ENCODE measurements at regions not wholly inside any gene's neighbourhood (a gene's known extent, or its start where the extent isn't known, plus 50 kb on each side); places are given as distances from the start of the nearest gene placed in this dataset.

DNA sequence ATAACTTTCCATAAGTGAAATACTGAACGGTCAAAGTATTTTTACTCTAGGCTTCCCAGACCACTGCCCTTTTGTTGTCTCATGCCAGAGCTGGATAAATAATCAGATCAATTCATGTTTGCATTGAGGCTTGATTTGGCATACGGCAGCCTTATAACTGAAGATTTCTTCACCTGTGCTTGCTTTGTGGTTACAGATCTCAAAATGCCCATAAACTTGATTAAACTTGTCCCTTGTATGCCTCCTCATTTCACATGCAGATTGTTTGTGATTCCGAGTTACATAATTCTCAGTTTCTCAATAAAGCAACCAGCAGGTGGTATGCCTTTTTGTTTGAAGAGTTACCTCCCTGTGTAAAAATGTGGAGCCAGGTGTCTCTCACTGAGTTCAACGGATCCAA is 211.4 kb upstream of the LRIG1 start:
- Histone ChIP-seq H3K4me1 (ENCODE audit: control insufficient read depth in 2 of 2, insufficient read depth in 2 of 2, low read length in 2 of 2) (no peaks in the 10 kb centered on the region), H3K9me3 (ENCODE audit: control extremely low read depth in 1 of 3, control insufficient read depth in 2 of 3, insufficient read depth in 1 of 3, low read length in 2 of 3) (peaks cover 0 to 1% (median 0%) of the 10 kb centered on the region in 3 donors), H3K4me2 (replicated peaks; ENCODE audit: low read depth, low read length, poor library complexity, severe bottlenecking) (no peak overlapping the region), H3K27ac (ENCODE audit: low read length in 2 of 2) (no peak overlapping the region), H3K9ac (ENCODE audit: low read length) (no peak overlapping the region), H3K27me3 (replicated peaks in 1 of 4; ENCODE audit: control extremely low read depth in 1 of 4, control insufficient read depth in 3 of 4, insufficient read depth in 4 of 4, low read length in 3 of 4) (no peaks in the 10 kb centered on the region), H4K20me1 (ENCODE audit: control insufficient read depth, insufficient read depth, low read length, poor library complexity, severe bottlenecking) (no peaks in the 10 kb centered on the region), H3K79me2 (ENCODE audit: control insufficient read depth, insufficient read depth, low read length) (no peaks in the 10 kb centered on the region), H2AFZ (ENCODE audit: insufficient read depth, low read depth, low read length, poor library complexity, severe bottlenecking) (no peak overlapping the region), H3K4me3 (ENCODE audit: control extremely low read depth in 1 of 5, extremely low read depth in 1 of 5, insufficient read depth in 1 of 5, low read depth in 2 of 5, low read length in 4 of 5) (no peak overlapping the region), H3K36me3 (replicated peaks in 1 of 2; ENCODE audit: control extremely low read depth in 1 of 2, control insufficient read depth in 1 of 2, extremely low read depth in 1 of 2, insufficient read depth in 2 of 2, low read length in 1 of 2) (no peaks in the 10 kb centered on the region)
- peaks cover 10% of the 10 kb centered on the region for H3K27me3 Mint-ChIP-seq
- intact Hi-C loops (cut with micrococcal nuclease), result no loop called here
- no peak for ATAC-seq (ENCODE audit: low read depth)
- CTCF ChIA-PET, result no interaction called here
- WGBS (ENCODE audit: insufficient coverage), result 100% methylated on average over 2 of the region's 4 CpGs
- no peaks in the 10 kb centered on the region for H3K4me1 Mint-ChIP-seq
- no peak overlapping the region for H3K27ac Mint-ChIP-seq
- H3K9me3 Mint-ChIP-seq (ENCODE audit: insufficient read depth), result no peaks in the 10 kb centered on the region
- H3K4me3 Mint-ChIP-seq, result no peak overlapping the region
- TF ChIP-seq CTCF (IDR thresholded peaks at IDR 0.05) (no peak), EZH2 (IDR thresholded peaks at IDR 0.05; ENCODE audit: borderline replicate concordance, insufficient read depth, low read depth, low read length, poor library complexity, severe bottlenecking) (no peak)
- POLR2A ChIA-PET, result no interaction called here
- no peak for DNase-seq

- Mint-ChIP-seq H3K27ac (no peak overlapping the region), H3K9me3 (ENCODE audit: insufficient read depth) (no peaks in the 10 kb centered on the region), H3K4me1 (no peaks in the 10 kb centered on the region), H3K27me3 (peaks cover 6% of the 10 kb centered on the region), H3K4me3 (no peak overlapping the region)
- no peak overlapping the region for H3K4me2 ChIP-seq (replicated peaks; ENCODE audit: low read depth, low read length, poor library complexity, severe bottlenecking)
- TF ChIP-seq EZH2 (IDR thresholded peaks at IDR 0.05; ENCODE audit: borderline replicate concordance, insufficient read depth, low read depth, low read length, poor library complexity, severe bottlenecking) (no peak), CTCF (IDR thresholded peaks at IDR 0.05) (no peak)
- H3K4me3 ChIP-seq (ENCODE audit: control extremely low read depth in 1 of 5, extremely low read depth in 1 of 5, insufficient read depth in 1 of 5, low read depth in 2 of 5, low read length in 4 of 5), result no peak overlapping the region
- no peaks in the 10 kb centered on the region for H3K4me1 ChIP-seq (ENCODE audit: control insufficient read depth in 2 of 2, insufficient read depth in 2 of 2, low read length in 2 of 2)
- no peak overlapping the region for H3K27ac ChIP-seq (ENCODE audit: low read length in 2 of 2)
- POLR2A ChIA-PET, result no interaction called here
- peaks cover 0 to 1% (median 0%) of the 10 kb centered on the region in 3 donors for H3K9me3 ChIP-seq (ENCODE audit: control extremely low read depth in 1 of 3, control insufficient read depth in 2 of 3, insufficient read depth in 1 of 3, low read length in 2 of 3)
- no peak overlapping the region for H3K9ac ChIP-seq (ENCODE audit: low read length)
- no peaks in the 10 kb centered on the region for H4K20me1 ChIP-seq (ENCODE audit: control insufficient read depth, insufficient read depth, low read length, poor library complexity, severe bottlenecking)
- no peak overlapping the region for H2AFZ ChIP-seq (ENCODE audit: insufficient read depth, low read depth, low read length, poor library complexity, severe bottlenecking)
- intact Hi-C loops (cut with micrococcal nuclease), result no loop called here
- H3K79me2 ChIP-seq (ENCODE audit: control insufficient read depth, insufficient read depth, low read length), result no peaks in the 10 kb centered on the region
- no peaks in the 10 kb centered on the region for H3K27me3 ChIP-seq (replicated peaks in 1 of 4; ENCODE audit: control extremely low read depth in 1 of 4, control insufficient read depth in 3 of 4, insufficient read depth in 4 of 4, low read length in 3 of 4)
- no peak for ATAC-seq (ENCODE audit: low read depth)
- CTCF ChIA-PET, result no interaction called here
- no CpG with 5 or more reads among the region's 2 CpGs for WGBS (ENCODE audit: insufficient coverage)
- H3K36me3 ChIP-seq (replicated peaks in 1 of 2; ENCODE audit: control extremely low read depth in 1 of 2, control insufficient read depth in 1 of 2, extremely low read depth in 1 of 2, insufficient read depth in 2 of 2, low read length in 1 of 2), result no peaks in the 10 kb centered on the region
- DNase-seq, result no peak
Observed at GRCh38 chr3:66713921-66714320, 213.1 kb upstream of the LRIG1 start.

Measured in B cell (primary cell).